HEK293 (cell line): ENCODE measurements at regions not wholly inside any gene's neighbourhood (a gene's known extent, or its start where the extent isn't known, plus 50 kb on each side); places are given as distances from the start of the nearest gene placed in this dataset.

Source experiments
- CTCF ChIP-seq: fragments of 450-650 bp; formaldehyde crosslinking; IDR thresholded peaks from 2 replicates; pipeline ENCODE4 v1.5.1; 2016; ENCODE audit warnings: missing biosample characterization, missing genetic modification characterization
- MYNN ChIP-seq: fragments of 450-650 bp; formaldehyde crosslinking; IDR thresholded peaks from 2 replicates; pipeline ENCODE4 v1.5.1; 2016; ENCODE audit warnings: missing biosample characterization, missing genetic modification characterization, borderline replicate concordance
- PATZ1 ChIP-seq: fragments of 450-650 bp; formaldehyde crosslinking; IDR thresholded peaks from 2 replicates; pipeline ENCODE4 v1.5.1; 2016; ENCODE audit warnings: missing biosample characterization, missing genetic modification characterization
- PRDM10 ChIP-seq: fragments of 450-650 bp; formaldehyde crosslinking; IDR thresholded peaks from 2 replicates; pipeline ENCODE4 v1.5.1; 2016; ENCODE audit warnings: missing biosample characterization, missing genetic modification characterization
- REST ChIP-seq: fragments of 450-650 bp; formaldehyde crosslinking; IDR thresholded peaks from 2 replicates; pipeline ENCODE4 v1.5.1; 2016; ENCODE audit warnings: missing biosample characterization, missing genetic modification characterization
- SALL2 ChIP-seq: fragments of 450-650 bp; formaldehyde crosslinking; IDR thresholded peaks from 2 replicates; pipeline ENCODE4 v1.5.0; 2017; ENCODE audit warnings: missing biosample characterization, mild to moderate bottlenecking, missing genetic modification characterization, borderline replicate concordance
- SCRT1 ChIP-seq: fragments of 450-650 bp; formaldehyde crosslinking; IDR thresholded peaks from 2 replicates; pipeline ENCODE4 v1.5.1; 2016; ENCODE audit warnings: missing biosample characterization, missing genetic modification characterization, borderline replicate concordance
- ZNF23 ChIP-seq: fragments of 450-650 bp; formaldehyde crosslinking; IDR thresholded peaks from 2 replicates; pipeline ENCODE4 v1.5.1; 2016; ENCODE audit warnings: missing biosample characterization, missing genetic modification characterization, borderline replicate concordance
- ZNF239 ChIP-seq: fragments of 450-650 bp; formaldehyde crosslinking; IDR thresholded peaks from 2 replicates; pipeline ENCODE4 v1.5.1; 2016; ENCODE audit warnings: missing biosample characterization, missing genetic modification characterization
- ZNF311 ChIP-seq: fragments of 450-650 bp; formaldehyde crosslinking; IDR thresholded peaks from 2 replicates; pipeline ENCODE4 v1.5.1; 2017; ENCODE audit warnings: missing biosample characterization, missing genetic modification characterization, borderline replicate concordance
- ZNF362 ChIP-seq: fragments of 450-650 bp; formaldehyde crosslinking; IDR thresholded peaks from 2 replicates; pipeline ENCODE4 v1.5.1; 2016; ENCODE audit warnings: missing biosample characterization, missing genetic modification characterization

GRCh38 chr16:20153444-20153843 lies 79.8 kb upstream of the GPR139 start:
- TF ChIP-seq CTCF: no peak
- no peak for TF ChIP-seq SALL2 (tag by site-specific recombination)
- no peak for TF ChIP-seq REST (tag by site-specific recombination)
- TF ChIP-seq SCRT1 (tag by site-specific recombination): no peak
- no peak for TF ChIP-seq ZNF362 (tag by site-specific recombination)
- TF ChIP-seq PRDM10 (tag by site-specific recombination): no peak
- TF ChIP-seq ZNF311 (tag by site-specific recombination): no peak
- no peak for TF ChIP-seq MYNN
- no peak for TF ChIP-seq ZNF239 (tag by site-specific recombination)
- TF ChIP-seq PATZ1 (tag by site-specific recombination): no peak
- TF ChIP-seq ZNF23 (tag by site-specific recombination): no peak
